ENCODE measurements at regions not wholly inside any gene's neighbourhood (a gene's known extent, or its start where the extent isn't known, plus 50 kb on each side); places are given as distances from the start of the nearest gene placed in this dataset.

GRCh38 chr6:166767230-166767629, 140.2 kb upstream of the RPS6KA2 start:
- DNase-seq: peak; percentile 24
- no peaks in the 10 kb centered on the region for H3K27me3 ChIP-seq (ENCODE audit: insufficient read depth, low read length)
- no peaks in the 10 kb centered on the region for H3K79me1 ChIP-seq (ENCODE audit: insufficient read depth, low read depth, low read length, poor library complexity, severe bottlenecking)
- H3K9me3 Mint-ChIP-seq: peaks cover 0 to 3% of the 10 kb centered on the region in 2 experiments; a peak in 1 of 5 replicates
- H4K5ac ChIP-seq (ENCODE audit: insufficient read length, low read depth, low read length): no peak overlapping the region
- no peaks in the 10 kb centered on the region for H4K20me1 ChIP-seq (ENCODE audit: control insufficient read depth, insufficient read depth, insufficient read length)
- H2BK5ac ChIP-seq (ENCODE audit: insufficient read length, low read length): no peak overlapping the region
- H3K27me3 Mint-ChIP-seq (ENCODE audit: low read depth): peaks cover 8% of the 10 kb centered on the region
- H4K8ac ChIP-seq (replicated peaks; ENCODE audit: insufficient read length, low read depth, low read length): no peak overlapping the region
- no peak overlapping the region for H4K91ac ChIP-seq (ENCODE audit: insufficient read length, low read depth, low read length)
- H2AFZ ChIP-seq (ENCODE audit: low read length): no peak overlapping the region
- no peak overlapping the region for H3K4ac ChIP-seq (ENCODE audit: low read depth, low read length)
- no peak overlapping the region for H2AK5ac ChIP-seq (ENCODE audit: insufficient read length, low read length)
- no peak overlapping the region for H3K4me2 ChIP-seq (ENCODE audit: insufficient read depth, insufficient read length, low read length)
- no peaks in the 10 kb centered on the region for H3K9me3 ChIP-seq (ENCODE audit: control insufficient read depth, low read depth, low read length)
- no peak overlapping the region for H3K56ac ChIP-seq (ENCODE audit: insufficient read length, low read depth, low read length)
- no peak overlapping the region for H2BK20ac ChIP-seq (ENCODE audit: low read depth, low read length, poor library complexity, severe bottlenecking)
- H3K27ac Mint-ChIP-seq: peak overlapping the region in 1 of 3 experiments; percentile 18; a peak in 1 of 7 replicates
- no peak overlapping the region for H3K18ac ChIP-seq (ENCODE audit: insufficient read length, low read depth, low read length)
- peak overlapping the region; percentile 60 for H3K14ac ChIP-seq (ENCODE audit: insufficient read depth, low read length)
- peak overlapping the region in 1 of 2 experiments; percentile 36; a peak in 1 of 5 replicates for H3K4me3 Mint-ChIP-seq
- no CpG with 5 or more reads among the region's 16 CpGs for WGBS (ENCODE audit: extremely low coverage, insufficient read length, low lambda C conversion rate)
- H2BK15ac ChIP-seq (ENCODE audit: low read depth, low read length): no peak overlapping the region
- H3K36me3 Mint-ChIP-seq (ENCODE audit: insufficient read depth in 1 of 3, low read depth in 3 of 3): no peaks in the 10 kb centered on the region
- H3K4me1 Mint-ChIP-seq: peaks cover 40 to 42% of the 10 kb centered on the region in 2 experiments
- H3K4me1 ChIP-seq (ENCODE audit: insufficient read depth, low read length): peaks cover 5% of the 10 kb centered on the region; the same call in 1 of the 2 replicates
- H3T11ph ChIP-seq (ENCODE audit: low read length): no peak overlapping the region
- no peak overlapping the region for H3K27ac ChIP-seq (ENCODE audit: insufficient read length, low read depth, low read length)
- no peak for TF ChIP-seq CTCF (conservative IDR thresholded peaks at IDR 0.05)
- H3K9ac ChIP-seq (ENCODE audit: extremely low read depth, insufficient read length, low read length): no peak overlapping the region
- no peak overlapping the region for H3K23ac ChIP-seq (ENCODE audit: insufficient read length, low read depth, low read length)
- no peaks in the 10 kb centered on the region for H3K79me2 ChIP-seq (ENCODE audit: insufficient read depth, low read length)
- H2BK12ac ChIP-seq (ENCODE audit: insufficient read length, low read depth, low read length): no peak overlapping the region
- no peak overlapping the region for H2BK120ac ChIP-seq (ENCODE audit: low read depth, low read length, poor library complexity, severe bottlenecking)
- no peaks in the 10 kb centered on the region for H3K23me2 ChIP-seq (ENCODE audit: insufficient read length, low read depth, low read length, poor library complexity, severe bottlenecking)

Measured in H9 (cell line).